H9 (cell line): ENCODE measurements at regions not wholly inside any gene's neighbourhood (a gene's known extent, or its start where the extent isn't known, plus 50 kb on each side); places are given as distances from the start of the nearest gene placed in this dataset.

Experiments
- DNase-seq: peaks from one replicate; pipeline ENCODE4 v3.0.0-alpha.2; 2017
- H2AFZ ChIP-seq: one replicate; pipeline ENCODE4 v1.6.1; 2013; ENCODE audit warnings: mild to moderate bottlenecking, low read length, control low read depth, moderate library complexity
- H2AK5ac ChIP-seq: 2 replicates; pipeline ENCODE4 v1.6.1; 2013; ENCODE audit warnings: low read length, control low read depth, mixed read lengths; ENCODE audit not compliant: insufficient read length
- H2BK120ac ChIP-seq: one replicate; pipeline ENCODE4 v1.6.1; 2013; ENCODE audit warnings: low read depth, mild to moderate bottlenecking, low read length, control low read depth, inconsistent platforms; ENCODE audit not compliant: poor library complexity, severe bottlenecking
- H2BK12ac ChIP-seq: 2 replicates; pipeline ENCODE4 v1.6.1; 2013; ENCODE audit warnings: low read length, control low read depth, mixed read lengths, low read depth; ENCODE audit not compliant: insufficient read length
- H2BK15ac ChIP-seq: 2 replicates; pipeline ENCODE4 v1.6.1; 2013; ENCODE audit warnings: low read depth, low read length, control low read depth
- H2BK20ac ChIP-seq: one replicate; pipeline ENCODE4 v1.6.1; 2013; ENCODE audit warnings: low read depth, mild to moderate bottlenecking, low read length, control low read depth, inconsistent platforms; ENCODE audit not compliant: poor library complexity, severe bottlenecking
- H2BK5ac ChIP-seq: 2 replicates; pipeline ENCODE4 v1.6.1; 2013; ENCODE audit warnings: low read length, control low read depth, mixed read lengths; ENCODE audit not compliant: insufficient read length
- H3K14ac ChIP-seq: 2 replicates; pipeline ENCODE4 v1.6.1; 2013; ENCODE audit warnings: low read length, control low read depth; ENCODE audit not compliant: insufficient read depth
- H3K18ac ChIP-seq: 2 replicates; pipeline ENCODE4 v1.6.1; 2013; ENCODE audit warnings: low read depth, mild to moderate bottlenecking, mixed read lengths, low read length, control low read depth; ENCODE audit not compliant: insufficient read length
- H3K23ac ChIP-seq: 2 replicates; pipeline ENCODE4 v1.6.1; 2013; ENCODE audit warnings: low read length, control low read depth, mixed read lengths, low read depth; ENCODE audit not compliant: insufficient read length
- H3K23me2 ChIP-seq: 2 replicates; pipeline ENCODE4 v1.6.1; 2013; ENCODE audit warnings: low read depth, mild to moderate bottlenecking, mixed read lengths, low read length, control low read depth; ENCODE audit not compliant: insufficient read length, poor library complexity, severe bottlenecking
- H3K27ac ChIP-seq: 2 replicates; pipeline ENCODE4 v1.5.1; 2013; ENCODE audit warnings: low read length, control low read depth, mixed read lengths, low read depth; ENCODE audit not compliant: insufficient read length
- H3K27me3 ChIP-seq: 2 replicates; pipeline ENCODE4 v1.6.1; 2013; ENCODE audit warnings: low read length, control low read depth, inconsistent platforms; ENCODE audit not compliant: insufficient read depth
- H3K4ac ChIP-seq: 2 replicates; pipeline ENCODE4 v1.6.1; 2013; ENCODE audit warnings: low read depth, mild to moderate bottlenecking, control low read depth, inconsistent platforms, low read length, moderate library complexity
- H3K4me1 ChIP-seq: 2 replicates; pipeline ENCODE4 v1.6.1; 2013; ENCODE audit warnings: low read length, control low read depth, inconsistent platforms; ENCODE audit not compliant: insufficient read depth
- H3K4me2 ChIP-seq: 2 replicates; pipeline ENCODE4 v1.6.1; 2013; ENCODE audit warnings: low read length, control low read depth, mixed read lengths; ENCODE audit not compliant: insufficient read length, insufficient read depth
- H3K56ac ChIP-seq: 2 replicates; pipeline ENCODE4 v1.6.1; 2013; ENCODE audit warnings: low read depth, mild to moderate bottlenecking, mixed read lengths, low read length, control low read depth; ENCODE audit not compliant: insufficient read length
- H3K79me1 ChIP-seq: 2 replicates; pipeline ENCODE4 v1.6.1; 2013; ENCODE audit warnings: low read depth, mild to moderate bottlenecking, moderate library complexity, low read length, control low read depth, inconsistent platforms; ENCODE audit not compliant: insufficient read depth, poor library complexity, severe bottlenecking
- H3K79me2 ChIP-seq: 2 replicates; pipeline ENCODE4 v1.6.1; 2013; ENCODE audit warnings: low read length, control low read depth, inconsistent platforms; ENCODE audit not compliant: insufficient read depth
- H3K9ac ChIP-seq: 2 replicates; pipeline ENCODE4 v1.6.1; 2013; ENCODE audit warnings: low read length, control low read depth, mixed read lengths; ENCODE audit not compliant: insufficient read length; ENCODE audit errors: extremely low read depth
- H3K9me3 ChIP-seq: one replicate; pipeline ENCODE4 v1.6.1; 2013; ENCODE audit warnings: low read depth, low read length, inconsistent platforms; ENCODE audit not compliant: control insufficient read depth
- H3T11ph ChIP-seq: one replicate; pipeline ENCODE4 v1.6.1; 2013; ENCODE audit warnings: mild to moderate bottlenecking, low read length, control low read depth, inconsistent platforms
- H4K20me1 ChIP-seq: one replicate; pipeline ENCODE4 v1.6.1; 2013; ENCODE audit not compliant: control insufficient read depth, insufficient read length, insufficient read depth
- H4K5ac ChIP-seq: 2 replicates; pipeline ENCODE4 v1.6.1; 2013; ENCODE audit warnings: low read depth, mild to moderate bottlenecking, mixed read lengths, low read length, control low read depth; ENCODE audit not compliant: insufficient read length
- H4K8ac ChIP-seq: replicated peaks from 2 replicates; pipeline ENCODE4 v1.6.1; 2013; ENCODE audit warnings: low read length, control low read depth, mixed read lengths, low read depth; ENCODE audit not compliant: insufficient read length
- H4K91ac ChIP-seq: 2 replicates; pipeline ENCODE4 v1.6.1; 2013; ENCODE audit warnings: low read depth, mild to moderate bottlenecking, moderate library complexity, mixed read lengths, low read length, control low read depth; ENCODE audit not compliant: insufficient read length
- H3K27ac Mint-ChIP-seq, 3 experiments: 2 replicates in 2 of 3; 3 replicates in 1 of 3; pipeline ENCODE4 v1.8.0; 2020 to 2021; ENCODE audit warnings: mixed read lengths in 3 of 3, mild to moderate bottlenecking in 1 of 3, moderate library complexity in 1 of 3
- H3K27me3 Mint-ChIP-seq: 2 replicates; pipeline ENCODE4 v1.8.0; 2021; ENCODE audit warnings: low read depth, mild to moderate bottlenecking, moderate library complexity, mixed read lengths
- H3K36me3 Mint-ChIP-seq, 3 experiments: 2 replicates in 2 of 3; 3 replicates in 1 of 3; pipeline ENCODE4 v1.8.0; 2020 to 2021; ENCODE audit warnings: low read depth in 3 of 3, mixed read lengths in 3 of 3; ENCODE audit not compliant: insufficient read depth in 1 of 3
- H3K4me1 Mint-ChIP-seq, 2 experiments: 2 replicates each; pipeline ENCODE4 v1.8.0; 2020; ENCODE audit warnings: mixed read lengths in 2 of 2
- H3K4me3 Mint-ChIP-seq, 2 experiments: 2 replicates in 1 of 2; 3 replicates in 1 of 2; pipeline ENCODE4 v1.8.0; 2020 to 2021; ENCODE audit warnings: mild to moderate bottlenecking in 2 of 2, mixed read lengths in 2 of 2, moderate library complexity in 1 of 2
- H3K9me3 Mint-ChIP-seq, 2 experiments: 2 replicates in 1 of 2; 3 replicates in 1 of 2; pipeline ENCODE4 v1.8.0; 2020; ENCODE audit warnings: mild to moderate bottlenecking in 2 of 2, mixed read lengths in 2 of 2, moderate library complexity in 1 of 2
- CTCF ChIP-seq: fragments of 200-600 bp; sonication (generic); conservative IDR thresholded peaks from 3 replicates; pipeline ENCODE4 v1.8.0; 2021; ENCODE audit warnings: antibody characterized with exemption, mild to moderate bottlenecking
- WGBS: extraction: QIAGEN DNeasy Blood & Tissue Kit; methylation state at CpG from one replicate; pipeline ENCODE4 v1.1.7; 2013; ENCODE audit warnings: missing lambda C conversion rate, low lambda C conversion rate, mixed read lengths; ENCODE audit not compliant: insufficient read length; ENCODE audit errors: extremely low coverage; 5-methylcytosine and 5-hydroxymethylcytosine counted together

- no peaks in the 10 kb centered on the region for H3K79me2 ChIP-seq
- H3K56ac ChIP-seq = no peak overlapping the region
- H3K18ac ChIP-seq = no peak overlapping the region
- Mint-ChIP-seq H3K9me3 (no peaks in the 10 kb centered on the region), H3K27me3 (no peaks in the 10 kb centered on the region), H3K27ac (no peak overlapping the region), H3K36me3 (no peaks in the 10 kb centered on the region), H3K4me3 (no peak overlapping the region), H3K4me1 (peaks cover 11 to 21% of the 10 kb centered on the region in 2 experiments)
- no peak overlapping the region for H2BK12ac ChIP-seq
- no peak overlapping the region for H4K91ac ChIP-seq
- H2AFZ ChIP-seq = no peak overlapping the region
- H3K27me3 ChIP-seq = no peaks in the 10 kb centered on the region
- H3K23me2 ChIP-seq = no peaks in the 10 kb centered on the region
- no peak for TF ChIP-seq CTCF
- H3K9me3 ChIP-seq = no peaks in the 10 kb centered on the region
- H3K4me1 ChIP-seq = peaks cover 3% of the 10 kb centered on the region; the same call in 1 of the 2 replicates
- H4K5ac ChIP-seq = no peak overlapping the region
- no peak overlapping the region for H2BK15ac ChIP-seq
- H2AK5ac ChIP-seq = no peak overlapping the region
- no peak overlapping the region for H2BK20ac ChIP-seq
- H3K14ac ChIP-seq = no peak overlapping the region
- no peak overlapping the region for H3K27ac ChIP-seq
- H2BK5ac ChIP-seq = no peak overlapping the region
- H3K9ac ChIP-seq = no peak overlapping the region
- no peaks in the 10 kb centered on the region for H4K20me1 ChIP-seq
- no peak overlapping the region for H3K23ac ChIP-seq
- no peak overlapping the region for H3T11ph ChIP-seq
- no CpG with 5 or more reads among the region's 1 CpG for WGBS
- no peak overlapping the region for H3K4ac ChIP-seq
- H4K8ac ChIP-seq = no peak overlapping the region
- H3K4me2 ChIP-seq = no peak overlapping the region
- H3K79me1 ChIP-seq = no peaks in the 10 kb centered on the region
- no peak overlapping the region for H2BK120ac ChIP-seq
- DNase-seq = no peak
Observed at GRCh38 chr18:22827741-22828140, 105.4 kb upstream of the RBBP8 start.
